ENCODE measurements at regions not wholly inside any gene's neighbourhood (a gene's known extent, or its start where the extent isn't known, plus 50 kb on each side); places are given as distances from the start of the nearest gene placed in this dataset.

GRCh38 chr13:30135868-30136267, 171.5 kb downstream of the KATNAL1 start:
- no peak for DNase-seq (ENCODE audit: low read depth)
- no peak for TF ChIP-seq CTCF (IDR thresholded peaks at IDR 0.05; ENCODE audit: control insufficient read depth, insufficient read depth, low read depth, low read length, missing control alignments)
- H3K4me3 ChIP-seq (ENCODE audit: control insufficient read depth, low read depth, low read length) = no peak overlapping the region

- no peak for TF ChIP-seq CTCF (IDR thresholded peaks at IDR 0.05; ENCODE audit: control insufficient read depth, insufficient read depth, low read depth, low read length, missing control alignments)
- no peak overlapping the region for H3K4me3 ChIP-seq (ENCODE audit: control insufficient read depth, low read depth, low read length)
- DNase-seq (ENCODE audit: low read depth) = no peak
These were observed 172.0 kb downstream of the KATNAL1 start for GRCh38 chr13:30135351-30135750.

GRCh38 chr13:30134578-30134977, 172.8 kb downstream of the KATNAL1 start:
- DNase-seq (ENCODE audit: low read depth) = no peak
- no peak for TF ChIP-seq CTCF (IDR thresholded peaks at IDR 0.05; ENCODE audit: control insufficient read depth, insufficient read depth, low read depth, low read length, missing control alignments)
- no peak overlapping the region for H3K4me3 ChIP-seq (ENCODE audit: control insufficient read depth, low read depth, low read length)

- no peak for TF ChIP-seq CTCF (IDR thresholded peaks at IDR 0.05; ENCODE audit: control insufficient read depth, insufficient read depth, low read depth, low read length, missing control alignments)
- no peak overlapping the region for H3K4me3 ChIP-seq (ENCODE audit: control insufficient read depth, low read depth, low read length)
- DNase-seq (ENCODE audit: low read depth) = no peak
These were observed 173.4 kb downstream of the KATNAL1 start for GRCh38 chr13:30133996-30134395.

- TF ChIP-seq CTCF (IDR thresholded peaks at IDR 0.05; ENCODE audit: control insufficient read depth, insufficient read depth, low read depth, low read length, missing control alignments) = no peak
- no peak for DNase-seq (ENCODE audit: low read depth)
- no peak overlapping the region for H3K4me3 ChIP-seq (ENCODE audit: control insufficient read depth, low read depth, low read length)
These were observed 173.8 kb downstream of the KATNAL1 start for GRCh38 chr13:30133554-30133912.

GRCh38 chr13:30132623-30133553, 174.5 kb downstream of the KATNAL1 start:
- DNase-seq (ENCODE audit: low read depth) = peak; percentile 67
- no peak overlapping the region for H3K4me3 ChIP-seq (ENCODE audit: control insufficient read depth, low read depth, low read length)
- peak; percentile 94 for TF ChIP-seq CTCF (IDR thresholded peaks at IDR 0.05; ENCODE audit: control insufficient read depth, insufficient read depth, low read depth, low read length, missing control alignments)
